ENCODE measurements at regions not wholly inside any gene's neighbourhood (a gene's known extent, or its start where the extent isn't known, plus 50 kb on each side); places are given as distances from the start of the nearest gene placed in this dataset.
"Not testable (repeated sequence)": the region's sequence is repeated elsewhere in the genome, so short reads cannot be mapped to it uniquely, and the experiment has no call there.

GRCh38 chr2:36302911-36303310 is 52.7 kb upstream of the CRIM1 start:
- no peak for DNase-seq

- no peak for DNase-seq
These were observed 53.7 kb upstream of the CRIM1 start for GRCh38 chr2:36301843-36302242.

- no peak for DNase-seq
These were observed 54.9 kb upstream of the CRIM1 start for GRCh38 chr2:36300697-36301096.

GRCh38 chr2:36296798-36297197 is 58.8 kb upstream of the CRIM1 start:
- DNase-seq = no peak

GRCh38 chr2:36294316-36294721 is 61.3 kb upstream of the CRIM1 start:
- no peak for DNase-seq

GRCh38 chr2:36290306-36290856 is 65.2 kb upstream of the CRIM1 start:
- no peak for DNase-seq

- no peak for DNase-seq
These were observed 65.8 kb upstream of the CRIM1 start for GRCh38 chr2:36289731-36290130.

GRCh38 chr2:36287363-36288275 is 68.0 kb upstream of the CRIM1 start:
- DNase-seq = no peak

GRCh38 chr2:36279506-36279905 is 76.1 kb upstream of the CRIM1 start:
- DNase-seq = not testable (repeated sequence)

GRCh38 chr2:36277881-36278523 is 77.6 kb upstream of the CRIM1 start:
- DNase-seq = no peak

- no peak for DNase-seq
These were observed 78.3 kb upstream of the CRIM1 start for GRCh38 chr2:36277146-36277808.

- DNase-seq = no peak
These were observed 84.3 kb upstream of the CRIM1 start for GRCh38 chr2:36271266-36271665.

GRCh38 chr2:36270758-36271157 is 84.8 kb upstream of the CRIM1 start:
- no peak for DNase-seq

- no peak for DNase-seq
These were observed 88.4 kb upstream of the CRIM1 start for GRCh38 chr2:36267194-36267593.

- DNase-seq = no peak
These were observed 88.9 kb upstream of the CRIM1 start for GRCh38 chr2:36266536-36267121.

GRCh38 chr2:36262581-36262980 is 93.0 kb upstream of the CRIM1 start:
- no peak for DNase-seq

- DNase-seq = no peak
These were observed 99.7 kb upstream of the CRIM1 start for GRCh38 chr2:36255863-36256262.

- no peak for DNase-seq
These were observed 102.5 kb upstream of the CRIM1 start for GRCh38 chr2:36253086-36253485.

- DNase-seq = no peak
These were observed 109.1 kb upstream of the CRIM1 start for GRCh38 chr2:36246320-36246990.

- DNase-seq = no peak
These were observed 109.9 kb upstream of the CRIM1 start for GRCh38 chr2:36245651-36246050.

GRCh38 chr2:36238106-36238505 is 117.5 kb upstream of the CRIM1 start:
- DNase-seq = no peak

GRCh38 chr2:36235882-36236281 is 119.7 kb upstream of the CRIM1 start:
- no peak for DNase-seq
